ENCODE measurements at regions not wholly inside any gene's neighbourhood (a gene's known extent, or its start where the extent isn't known, plus 50 kb on each side); places are given as distances from the start of the nearest gene placed in this dataset.
A peak's percentile ranks its signal among the peaks of the same experiment; 100 is the strongest.

GRCh38 chr9:15079989-15080388, 169.8 kb upstream of the FREM1 start (continued):
- TF ChIP-seq HMGXB4 (CRISPR knock-in tag; IDR thresholded peaks at IDR 0.05; ENCODE audit: borderline replicate concordance in 1 of 2, low read depth in 1 of 2) (0 out of 4 replicates have a peak, but pooled peaks of 1 of the 2 experiments have one; percentile 28), ZNF350 (CRISPR knock-in tag; IDR thresholded peaks at IDR 0.05; ENCODE audit: borderline replicate concordance, low read depth) (no peak), ZNF574 (CRISPR knock-in tag; IDR thresholded peaks at IDR 0.05) (peak; percentile 68), MIER3 (CRISPR knock-in tag; IDR thresholded peaks at IDR 0.05; ENCODE audit: borderline replicate concordance) (peak; percentile 94; the same call in 1 of the 2 replicates), ZBTB7B (CRISPR knock-in tag; IDR thresholded peaks at IDR 0.05) (0 out of 2 replicates have a peak, but pooled peaks have one; percentile 52), NCOA2 (CRISPR knock-in tag; IDR thresholded peaks at IDR 0.05) (peak; percentile 99), PRPF4 (IDR thresholded peaks at IDR 0.05; ENCODE audit: low read depth, low read length, poor library complexity, severe bottlenecking) (no peak), PCBP2 (optimal IDR thresholded peaks at IDR 0.05; ENCODE audit: low read depth, low read length, poor library complexity, severe bottlenecking) (no peak), ZBTB21 (CRISPR knock-in tag; IDR thresholded peaks at IDR 0.05) (0 out of 2 replicates have a peak, but pooled peaks have one; percentile 17), HNF4A (CRISPR knock-in tag; IDR thresholded peaks at IDR 0.05) (peak; percentile 92), ZGPAT (CRISPR knock-in tag; IDR thresholded peaks at IDR 0.05) (peak; percentile 80), RFXAP (CRISPR knock-in tag; IDR thresholded peaks at IDR 0.05; ENCODE audit: borderline replicate concordance) (0 out of 2 replicates have a peak, but pooled peaks have one; percentile 28), ATF7 (IDR thresholded peaks at IDR 0.05) (peak; percentile 49), ATF7 (CRISPR knock-in tag; IDR thresholded peaks at IDR 0.05) (no peak), KDM1A (CRISPR knock-in tag; IDR thresholded peaks at IDR 0.05) (peak; percentile 76; the same call in 1 of the 2 replicates), FOSL2 (CRISPR knock-in tag; IDR thresholded peaks at IDR 0.05) (peak; percentile 88), ZNF12 (CRISPR knock-in tag; IDR thresholded peaks at IDR 0.05) (0 out of 2 replicates have a peak, but pooled peaks have one; percentile 41), TFE3 (CRISPR knock-in tag; IDR thresholded peaks at IDR 0.05) (peak; percentile 69), POLR2AphosphoS2 (IDR thresholded peaks at IDR 0.05; ENCODE audit: low read depth, low read length) (no peak), HHEX (CRISPR knock-in tag; IDR thresholded peaks at IDR 0.05) (peak; percentile 66), SKI (IDR thresholded peaks at IDR 0.05; ENCODE audit: partially characterized antibody) (peak; percentile 47), ZNF557 (CRISPR knock-in tag; IDR thresholded peaks at IDR 0.05) (no peak), ZNF703 (CRISPR knock-in tag; IDR thresholded peaks at IDR 0.05; ENCODE audit: borderline replicate concordance) (no peak), MZF1 (CRISPR knock-in tag; IDR thresholded peaks at IDR 0.05; ENCODE audit: borderline replicate concordance) (no peak), FOXK1 (CRISPR knock-in tag; IDR thresholded peaks at IDR 0.05; ENCODE audit: borderline replicate concordance, low read depth) (peak; percentile 75; the same call in 1 of the 2 replicates)

Data from HepG2 (cell line).